ENCODE measurements at regions not wholly inside any gene's neighbourhood (a gene's known extent, or its start where the extent isn't known, plus 50 kb on each side); places are given as distances from the start of the nearest gene placed in this dataset.

- TF ChIP-seq CTCF (conservative IDR thresholded peaks at IDR 0.05 in 1 of 2, IDR thresholded peaks at IDR 0.05 in 1 of 2; ENCODE audit: extremely low read depth in 1 of 2, insufficient read depth in 1 of 2, low read depth in 1 of 2, low read length in 2 of 2) (no peak), EZH2 (IDR thresholded peaks at IDR 0.05; ENCODE audit: borderline replicate concordance, low read length) (no peak)
Measured at GRCh38 chr3:74465715-74466410, 148.6 kb downstream of the CNTN3 start.
